ENCODE measurements at regions not wholly inside any gene's neighbourhood (a gene's known extent, or its start where the extent isn't known, plus 50 kb on each side); places are given as distances from the start of the nearest gene placed in this dataset.

GRCh38 chr13:106628936-106629659 lies 61.2 kb upstream of the ARGLU1 start:
- Mint-ChIP-seq H3K27me3 (ENCODE audit: low read depth) (no peaks in the 10 kb centered on the region; the same call in 1 of the 2 replicates), H3K27ac (no peak overlapping the region), H3K36me3 (no peaks in the 10 kb centered on the region), H3K9me3 (0 out of 2 replicates have a peak, but pooled peaks cover 3% of the 10 kb centered on the region), H3K4me1 (0 out of 2 replicates have a peak, but pooled peaks cover 3% of the 10 kb centered on the region), H3K4me3 (no peak overlapping the region)
- DNase-seq (ENCODE audit: low spot score) (no peak), ATAC-seq (no peak)
- ChIA-PET CTCF (interaction anchor here (3.7 kb wide), 1 partner anchor 9 kb away, joined by 17 read pairs; no protein-coding TSS in a partner anchor), POLR2A (no interaction called here)
- TF ChIP-seq, protein P1, sequence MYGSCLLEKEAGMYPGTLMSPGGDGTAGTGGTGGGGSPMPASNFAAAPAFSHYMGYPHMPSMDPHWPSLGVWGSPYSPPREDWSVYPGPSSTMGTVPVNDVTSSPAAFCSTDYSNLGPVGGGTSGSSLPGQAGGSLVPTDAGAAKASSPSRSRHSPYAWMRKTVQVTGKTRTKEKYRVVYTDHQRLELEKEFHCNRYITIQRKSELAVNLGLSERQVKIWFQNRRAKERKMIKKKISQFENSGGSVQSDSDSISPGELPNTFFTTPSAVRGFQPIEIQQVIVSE (CRISPR knock-in tag; IDR thresholded peaks at IDR 0.05; ENCODE audit: borderline replicate concordance) = no peak
- TF ChIP-seq ZNF396 (CRISPR knock-in tag; IDR thresholded peaks at IDR 0.05; ENCODE audit: borderline replicate concordance) (no peak), EMX1 (CRISPR knock-in tag; IDR thresholded peaks at IDR 0.05) (no peak), HMGXB4 (CRISPR knock-in tag; IDR thresholded peaks at IDR 0.05) (no peak)

DNA sequence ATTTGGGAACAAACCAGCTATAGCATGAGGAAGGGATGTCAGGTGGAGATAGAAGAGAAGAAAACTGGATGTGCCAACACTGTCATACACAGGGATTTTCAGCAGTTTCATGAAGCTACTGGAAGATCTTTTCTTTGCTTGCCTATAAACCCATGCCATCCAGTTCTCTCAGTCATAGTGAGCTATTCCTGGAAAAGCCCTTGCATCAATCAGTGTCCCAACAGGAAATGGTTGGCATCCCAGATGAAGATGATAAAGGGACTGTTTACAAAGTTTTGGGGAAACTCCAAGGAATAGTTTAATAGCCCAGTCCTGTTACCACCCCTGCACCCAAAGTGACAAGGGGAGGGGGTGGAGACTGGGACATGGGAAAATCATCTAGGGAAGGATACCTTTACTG lies 58.5 kb upstream of the ARGLU1 start:
- DNase-seq (ENCODE audit: low spot score) (no peak), ATAC-seq (no peak)
- Mint-ChIP-seq H3K36me3 (no peaks in the 10 kb centered on the region), H3K4me3 (no peak overlapping the region), H3K27ac (no peak overlapping the region), H3K9me3 (no peaks in the 10 kb centered on the region), H3K4me1 (0 out of 2 replicates have a peak, but pooled peaks cover 3% of the 10 kb centered on the region), H3K27me3 (ENCODE audit: low read depth) (no peaks in the 10 kb centered on the region; the same call in 1 of the 2 replicates)
- CTCF ChIA-PET = no interaction called here
- POLR2A ChIA-PET = interaction anchor here (0.6 kb wide), 1 partner anchor 14 kb away, joined by 3 read pairs; no protein-coding TSS in a partner anchor
- TF ChIP-seq ZNF317 (CRISPR knock-in tag; IDR thresholded peaks at IDR 0.05; ENCODE audit: borderline replicate concordance, low read depth) (no peak), ZNF671 (CRISPR knock-in tag; IDR thresholded peaks at IDR 0.05) (no peak), JAZF1 (CRISPR knock-in tag; IDR thresholded peaks at IDR 0.05) (no peak), SMAD4 (CRISPR knock-in tag; IDR thresholded peaks at IDR 0.05) (no peak), FOXK1 (CRISPR knock-in tag; IDR thresholded peaks at IDR 0.05) (no peak), TEAD1 (CRISPR knock-in tag; IDR thresholded peaks at IDR 0.05) (no peak), ZNF423 (CRISPR knock-in tag; IDR thresholded peaks at IDR 0.05) (no peak)

- Mint-ChIP-seq H3K4me3 (no peak overlapping the region), H3K27me3 (ENCODE audit: low read depth) (no peaks in the 10 kb centered on the region; the same call in 1 of the 2 replicates), H3K4me1 (0 out of 2 replicates have a peak, but pooled peaks cover 3% of the 10 kb centered on the region), H3K27ac (no peak overlapping the region), H3K36me3 (no peaks in the 10 kb centered on the region), H3K9me3 (no peaks in the 10 kb centered on the region)
- ChIA-PET POLR2A (no interaction called here), CTCF (no interaction called here)
- TF ChIP-seq HMGA2 (CRISPR knock-in tag; IDR thresholded peaks at IDR 0.05) (no peak), NFYB (CRISPR knock-in tag; conservative IDR thresholded peaks at IDR 0.05; ENCODE audit: low read depth) (no peak), MXD4 (CRISPR knock-in tag; IDR thresholded peaks at IDR 0.05; ENCODE audit: borderline replicate concordance) (no peak), ZSCAN18 (CRISPR knock-in tag; IDR thresholded peaks at IDR 0.05) (no peak)
- TF ChIP-seq, protein P2, sequence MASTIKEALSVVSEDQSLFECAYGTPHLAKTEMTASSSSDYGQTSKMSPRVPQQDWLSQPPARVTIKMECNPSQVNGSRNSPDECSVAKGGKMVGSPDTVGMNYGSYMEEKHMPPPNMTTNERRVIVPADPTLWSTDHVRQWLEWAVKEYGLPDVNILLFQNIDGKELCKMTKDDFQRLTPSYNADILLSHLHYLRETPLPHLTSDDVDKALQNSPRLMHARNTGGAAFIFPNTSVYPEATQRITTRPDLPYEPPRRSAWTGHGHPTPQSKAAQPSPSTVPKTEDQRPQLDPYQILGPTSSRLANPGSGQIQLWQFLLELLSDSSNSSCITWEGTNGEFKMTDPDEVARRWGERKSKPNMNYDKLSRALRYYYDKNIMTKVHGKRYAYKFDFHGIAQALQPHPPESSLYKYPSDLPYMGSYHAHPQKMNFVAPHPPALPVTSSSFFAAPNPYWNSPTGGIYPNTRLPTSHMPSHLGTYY (CRISPR knock-in tag; IDR thresholded peaks at IDR 0.05) = no peak
- no peak for ATAC-seq
- DNase-seq (ENCODE audit: low spot score) = no peak
Observed at GRCh38 chr13:106625578-106625977, 57.6 kb upstream of the ARGLU1 start.
